ENCODE measurements at regions not wholly inside any gene's neighbourhood (a gene's known extent, or its start where the extent isn't known, plus 50 kb on each side); places are given as distances from the start of the nearest gene placed in this dataset.

GRCh38 chr4:86432559-86433134, 72.8 kb upstream of the MAPK10 start:
- no peak for DNase-seq (ENCODE audit: extremely low spot score in 2 of 2)
- no peak overlapping the region for H3K4me3 ChIP-seq
- H3K27ac ChIP-seq, result no peak overlapping the region
- intact Hi-C loops (cut with DNase I), result no loop called here
- H3K9me3 ChIP-seq, result no peaks in the 10 kb centered on the region
- H3K27me3 ChIP-seq, result no peaks in the 10 kb centered on the region
- no peaks in the 10 kb centered on the region for H3K36me3 ChIP-seq
- H3K4me1 ChIP-seq, result no peaks in the 10 kb centered on the region
- TF ChIP-seq POLR2A (IDR thresholded peaks at IDR 0.05) (no peak), CTCF (IDR thresholded peaks at IDR 0.05) (no peak), POLR2AphosphoS5 (IDR thresholded peaks at IDR 0.05; ENCODE audit: insufficient read depth in 1 of 2, low read depth in 1 of 2) (no peak)

GRCh38 chr4:86439293-86439692, 79.4 kb upstream of the MAPK10 start:
- no peaks in the 10 kb centered on the region for H3K27me3 ChIP-seq
- H3K9me3 ChIP-seq, result no peaks in the 10 kb centered on the region
- no peak for TF ChIP-seq POLR2A (IDR thresholded peaks at IDR 0.05)
- no peak for TF ChIP-seq POLR2AphosphoS5 (IDR thresholded peaks at IDR 0.05; ENCODE audit: insufficient read depth in 1 of 2, low read depth in 1 of 2)
- no peak for TF ChIP-seq CTCF (IDR thresholded peaks at IDR 0.05)
- H3K4me3 ChIP-seq, result no peak overlapping the region
- DNase-seq (ENCODE audit: extremely low spot score in 2 of 2), result no peak
- no peaks in the 10 kb centered on the region for H3K36me3 ChIP-seq
- no peak overlapping the region for H3K27ac ChIP-seq
- intact Hi-C loops (cut with DNase I), result no loop called here
- peaks cover 19% of the 10 kb centered on the region for H3K4me1 ChIP-seq

- peak overlapping the region; percentile 45 for H3K27ac ChIP-seq
- H3K27me3 ChIP-seq, result no peaks in the 10 kb centered on the region
- H3K4me1 ChIP-seq, result peaks cover 19% of the 10 kb centered on the region
- intact Hi-C loops (cut with DNase I), result no loop called here
- no peak overlapping the region for H3K4me3 ChIP-seq
- TF ChIP-seq POLR2A (IDR thresholded peaks at IDR 0.05) (no peak), POLR2AphosphoS5 (IDR thresholded peaks at IDR 0.05; ENCODE audit: insufficient read depth in 1 of 2, low read depth in 1 of 2) (no peak), CTCF (IDR thresholded peaks at IDR 0.05) (no peak)
- H3K36me3 ChIP-seq, result no peaks in the 10 kb centered on the region
- H3K9me3 ChIP-seq, result no peaks in the 10 kb centered on the region
- DNase-seq (ENCODE audit: extremely low spot score in 2 of 2), result no peak
Measured at GRCh38 chr4:86441175-86441936, 81.5 kb upstream of the MAPK10 start.

GRCh38 chr4:86442881-86443280, 83.0 kb upstream of the MAPK10 start:
- no peak for DNase-seq (ENCODE audit: extremely low spot score in 2 of 2)
- TF ChIP-seq POLR2A (IDR thresholded peaks at IDR 0.05) (no peak), CTCF (IDR thresholded peaks at IDR 0.05) (no peak), POLR2AphosphoS5 (IDR thresholded peaks at IDR 0.05; ENCODE audit: insufficient read depth in 1 of 2, low read depth in 1 of 2) (no peak)
- Histone ChIP-seq H3K27me3 (no peaks in the 10 kb centered on the region), H3K4me1 (peaks cover 19% of the 10 kb centered on the region), H3K36me3 (no peaks in the 10 kb centered on the region), H3K4me3 (no peak overlapping the region), H3K27ac (no peak overlapping the region), H3K9me3 (no peaks in the 10 kb centered on the region)
- intact Hi-C loops (cut with DNase I), result no loop called here

- H3K4me1 ChIP-seq, result peaks cover 19% of the 10 kb centered on the region
- H3K9me3 ChIP-seq, result no peaks in the 10 kb centered on the region
- DNase-seq (ENCODE audit: extremely low spot score in 2 of 2), result no peak
- TF ChIP-seq CTCF (IDR thresholded peaks at IDR 0.05), result no peak
- no peak for TF ChIP-seq POLR2A (IDR thresholded peaks at IDR 0.05)
- no peak for TF ChIP-seq POLR2AphosphoS5 (IDR thresholded peaks at IDR 0.05; ENCODE audit: insufficient read depth in 1 of 2, low read depth in 1 of 2)
- intact Hi-C loops (cut with DNase I), result no loop called here
- H3K4me3 ChIP-seq, result no peak overlapping the region
- H3K36me3 ChIP-seq, result no peaks in the 10 kb centered on the region
- H3K27me3 ChIP-seq, result no peaks in the 10 kb centered on the region
- no peak overlapping the region for H3K27ac ChIP-seq
Measured at GRCh38 chr4:86443495-86443894, 83.6 kb upstream of the MAPK10 start.

Measured in vagina (tissue), 2 donors.